ENCODE measurements at regions not wholly inside any gene's neighbourhood (a gene's known extent, or its start where the extent isn't known, plus 50 kb on each side); places are given as distances from the start of the nearest gene placed in this dataset.

DNA sequence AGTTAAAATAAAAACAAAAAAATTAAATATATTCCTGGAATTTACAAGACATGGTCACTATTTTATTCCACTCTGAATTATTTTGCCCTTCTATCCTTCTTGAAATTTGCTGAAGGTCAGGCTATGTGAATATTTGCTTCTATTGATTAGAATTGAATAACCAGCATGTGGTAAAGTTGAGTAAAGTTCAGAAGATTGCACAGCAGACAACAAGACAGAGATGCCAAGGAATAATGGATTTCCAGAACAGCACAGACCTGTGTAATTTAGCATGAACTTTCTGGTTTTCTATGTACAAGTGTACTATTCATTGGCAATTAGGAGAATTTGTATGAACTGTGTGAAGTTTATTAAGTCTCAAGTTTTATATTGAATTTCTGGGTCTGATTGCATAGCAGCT is 352.4 kb downstream of the TBC1D32 start:
- TF ChIP-seq RAD21 (conservative IDR thresholded peaks at IDR 0.05) (no peak), TAF1 (IDR thresholded peaks at IDR 0.05; ENCODE audit: low read depth) (no peak), MXI1 (conservative IDR thresholded peaks at IDR 0.05; ENCODE audit: poor library complexity, severe bottlenecking) (no peak), SMC3 (conservative IDR thresholded peaks at IDR 0.05; ENCODE audit: poor library complexity) (no peak), EZH2 (IDR thresholded peaks at IDR 0.05; ENCODE audit: borderline replicate concordance, insufficient read depth, low read length, poor library complexity, severe bottlenecking) (no peak)
- TF ChIP-seq, protein P1, sequence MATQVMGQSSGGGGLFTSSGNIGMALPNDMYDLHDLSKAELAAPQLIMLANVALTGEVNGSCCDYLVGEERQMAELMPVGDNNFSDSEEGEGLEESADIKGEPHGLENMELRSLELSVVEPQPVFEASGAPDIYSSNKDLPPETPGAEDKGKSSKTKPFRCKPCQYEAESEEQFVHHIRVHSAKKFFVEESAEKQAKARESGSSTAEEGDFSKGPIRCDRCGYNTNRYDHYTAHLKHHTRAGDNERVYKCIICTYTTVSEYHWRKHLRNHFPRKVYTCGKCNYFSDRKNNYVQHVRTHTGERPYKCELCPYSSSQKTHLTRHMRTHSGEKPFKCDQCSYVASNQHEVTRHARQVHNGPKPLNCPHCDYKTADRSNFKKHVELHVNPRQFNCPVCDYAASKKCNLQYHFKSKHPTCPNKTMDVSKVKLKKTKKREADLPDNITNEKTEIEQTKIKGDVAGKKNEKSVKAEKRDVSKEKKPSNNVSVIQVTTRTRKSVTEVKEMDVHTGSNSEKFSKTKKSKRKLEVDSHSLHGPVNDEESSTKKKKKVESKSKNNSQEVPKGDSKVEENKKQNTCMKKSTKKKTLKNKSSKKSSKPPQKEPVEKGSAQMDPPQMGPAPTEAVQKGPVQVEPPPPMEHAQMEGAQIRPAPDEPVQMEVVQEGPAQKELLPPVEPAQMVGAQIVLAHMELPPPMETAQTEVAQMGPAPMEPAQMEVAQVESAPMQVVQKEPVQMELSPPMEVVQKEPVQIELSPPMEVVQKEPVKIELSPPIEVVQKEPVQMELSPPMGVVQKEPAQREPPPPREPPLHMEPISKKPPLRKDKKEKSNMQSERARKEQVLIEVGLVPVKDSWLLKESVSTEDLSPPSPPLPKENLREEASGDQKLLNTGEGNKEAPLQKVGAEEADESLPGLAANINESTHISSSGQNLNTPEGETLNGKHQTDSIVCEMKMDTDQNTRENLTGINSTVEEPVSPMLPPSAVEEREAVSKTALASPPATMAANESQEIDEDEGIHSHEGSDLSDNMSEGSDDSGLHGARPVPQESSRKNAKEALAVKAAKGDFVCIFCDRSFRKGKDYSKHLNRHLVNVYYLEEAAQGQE (IDR thresholded peaks at IDR 0.05; ENCODE audit: borderline replicate concordance), result no peak
- TF ChIP-seq, protein P2, sequence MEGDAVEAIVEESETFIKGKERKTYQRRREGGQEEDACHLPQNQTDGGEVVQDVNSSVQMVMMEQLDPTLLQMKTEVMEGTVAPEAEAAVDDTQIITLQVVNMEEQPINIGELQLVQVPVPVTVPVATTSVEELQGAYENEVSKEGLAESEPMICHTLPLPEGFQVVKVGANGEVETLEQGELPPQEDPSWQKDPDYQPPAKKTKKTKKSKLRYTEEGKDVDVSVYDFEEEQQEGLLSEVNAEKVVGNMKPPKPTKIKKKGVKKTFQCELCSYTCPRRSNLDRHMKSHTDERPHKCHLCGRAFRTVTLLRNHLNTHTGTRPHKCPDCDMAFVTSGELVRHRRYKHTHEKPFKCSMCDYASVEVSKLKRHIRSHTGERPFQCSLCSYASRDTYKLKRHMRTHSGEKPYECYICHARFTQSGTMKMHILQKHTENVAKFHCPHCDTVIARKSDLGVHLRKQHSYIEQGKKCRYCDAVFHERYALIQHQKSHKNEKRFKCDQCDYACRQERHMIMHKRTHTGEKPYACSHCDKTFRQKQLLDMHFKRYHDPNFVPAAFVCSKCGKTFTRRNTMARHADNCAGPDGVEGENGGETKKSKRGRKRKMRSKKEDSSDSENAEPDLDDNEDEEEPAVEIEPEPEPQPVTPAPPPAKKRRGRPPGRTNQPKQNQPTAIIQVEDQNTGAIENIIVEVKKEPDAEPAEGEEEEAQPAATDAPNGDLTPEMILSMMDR (IDR thresholded peaks at IDR 0.05; ENCODE audit: poor library complexity, severe bottlenecking), result no peak
- H3K27me3 ChIP-seq (ENCODE audit: insufficient read depth, low read depth, low read length), result no peaks in the 10 kb centered on the region
- no peaks in the 10 kb centered on the region for H4K20me1 ChIP-seq (ENCODE audit: insufficient read depth)
- H3F3A ChIP-seq (ENCODE audit: insufficient read depth, low read length, poor library complexity, severe bottlenecking), result no peaks in the 10 kb centered on the region
- no peaks in the 10 kb centered on the region for H3K9me2 ChIP-seq (ENCODE audit: insufficient read depth, low read length)
- H3K4me2 ChIP-seq (ENCODE audit: low read length), result no peak overlapping the region
- no peaks in the 10 kb centered on the region for H3K79me2 ChIP-seq (replicated peaks; ENCODE audit: insufficient read depth, low read length)
- no peak overlapping the region for H3K27ac ChIP-seq (ENCODE audit: low read length)
- no peaks in the 10 kb centered on the region for H3K36me3 ChIP-seq (ENCODE audit: insufficient read depth, low read length)
- no peak overlapping the region for H3K9ac ChIP-seq (ENCODE audit: low read length)
- no peaks in the 10 kb centered on the region for H3K9me3 ChIP-seq (ENCODE audit: low read length)
- H2AFZ ChIP-seq (ENCODE audit: low read depth, low read length), result no peak overlapping the region
- no peak overlapping the region for H3K4me3 ChIP-seq (ENCODE audit: low read length)

DNA sequence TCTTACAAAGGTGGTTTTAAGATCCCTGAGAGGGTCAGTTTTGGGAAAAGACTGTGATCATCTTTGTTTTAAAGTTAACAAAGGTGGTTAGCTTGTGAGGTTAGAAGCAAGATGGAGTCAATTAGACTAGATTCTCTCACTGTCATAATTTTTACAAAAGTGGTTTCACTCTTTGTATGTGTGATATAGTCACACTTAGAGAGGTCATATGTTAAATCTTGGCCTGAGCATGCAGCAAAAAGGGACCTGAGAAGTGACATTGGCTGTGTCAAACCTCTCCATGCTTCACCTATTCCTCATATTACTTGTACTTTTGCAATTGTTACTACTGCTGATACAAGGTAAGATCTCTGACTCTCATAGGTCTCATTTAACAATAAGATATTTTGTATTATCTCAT is 368.0 kb downstream of the TBC1D32 start:
- no peak overlapping the region for H3K9ac ChIP-seq (ENCODE audit: low read length)
- H3K4me2 ChIP-seq (ENCODE audit: low read length), result no peak overlapping the region
- H3F3A ChIP-seq (ENCODE audit: insufficient read depth, low read length, poor library complexity, severe bottlenecking), result no peaks in the 10 kb centered on the region
- no peak overlapping the region for H3K27ac ChIP-seq (ENCODE audit: low read length)
- TF ChIP-seq, protein P1 (IDR thresholded peaks at IDR 0.05; ENCODE audit: borderline replicate concordance), result no peak
- TF ChIP-seq, protein P2 (IDR thresholded peaks at IDR 0.05; ENCODE audit: poor library complexity, severe bottlenecking), result no peak
- TF ChIP-seq EP300 (conservative IDR thresholded peaks at IDR 0.05; ENCODE audit: poor library complexity, severe bottlenecking), result no peak
- no peak for TF ChIP-seq RAD21 (conservative IDR thresholded peaks at IDR 0.05)
- no peak for TF ChIP-seq EZH2 (IDR thresholded peaks at IDR 0.05; ENCODE audit: borderline replicate concordance, insufficient read depth, low read length, poor library complexity, severe bottlenecking)
- TF ChIP-seq MXI1 (conservative IDR thresholded peaks at IDR 0.05; ENCODE audit: poor library complexity, severe bottlenecking), result no peak
- no peak for TF ChIP-seq SMC3 (conservative IDR thresholded peaks at IDR 0.05; ENCODE audit: poor library complexity)
- no peak for TF ChIP-seq POLR2AphosphoS5 (IDR thresholded peaks at IDR 0.05)
- TF ChIP-seq TAF1 (IDR thresholded peaks at IDR 0.05; ENCODE audit: low read depth), result no peak
- no peak overlapping the region for H3K4me3 ChIP-seq (ENCODE audit: low read length)
- no peaks in the 10 kb centered on the region for H3K36me3 ChIP-seq (ENCODE audit: insufficient read depth, low read length)
- no peaks in the 10 kb centered on the region for H3K9me2 ChIP-seq (ENCODE audit: insufficient read depth, low read length)
- H3K9me3 ChIP-seq (ENCODE audit: low read length), result no peaks in the 10 kb centered on the region
- H3K79me2 ChIP-seq (replicated peaks; ENCODE audit: insufficient read depth, low read length), result no peaks in the 10 kb centered on the region
- no peak overlapping the region for H2AFZ ChIP-seq (ENCODE audit: low read depth, low read length)
- no peaks in the 10 kb centered on the region for H3K27me3 ChIP-seq (ENCODE audit: insufficient read depth, low read depth, low read length)
- H4K20me1 ChIP-seq (ENCODE audit: insufficient read depth), result no peaks in the 10 kb centered on the region

Data from neural cell (in vitro differentiated cells).